ENCODE measurements at regions not wholly inside any gene's neighbourhood (a gene's known extent, or its start where the extent isn't known, plus 50 kb on each side); places are given as distances from the start of the nearest gene placed in this dataset.

DNA sequence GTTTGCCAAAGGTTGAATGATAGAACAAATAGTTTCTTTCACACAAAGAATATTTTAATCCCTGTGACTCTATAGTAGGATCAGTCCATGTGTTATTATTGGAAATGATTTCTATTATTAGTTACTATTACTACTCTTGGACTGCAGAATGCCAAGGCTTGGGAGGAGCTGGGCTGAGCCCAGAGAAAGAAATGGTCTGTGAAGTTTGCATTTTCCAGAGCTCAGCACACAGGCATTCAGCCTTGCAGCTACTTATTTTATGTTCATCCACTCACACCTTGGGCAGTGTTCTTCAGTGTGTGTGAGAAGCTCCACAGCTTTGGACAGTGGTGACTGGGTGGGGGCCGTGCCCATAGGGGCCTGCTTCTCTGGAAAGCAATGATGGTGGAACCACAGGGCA is 583.1 kb downstream of the CCDC171 start:
- no peak overlapping the region for H3K4me3 ChIP-seq (replicated peaks; ENCODE audit: low read depth, low read length)
- TF ChIP-seq, protein P1, sequence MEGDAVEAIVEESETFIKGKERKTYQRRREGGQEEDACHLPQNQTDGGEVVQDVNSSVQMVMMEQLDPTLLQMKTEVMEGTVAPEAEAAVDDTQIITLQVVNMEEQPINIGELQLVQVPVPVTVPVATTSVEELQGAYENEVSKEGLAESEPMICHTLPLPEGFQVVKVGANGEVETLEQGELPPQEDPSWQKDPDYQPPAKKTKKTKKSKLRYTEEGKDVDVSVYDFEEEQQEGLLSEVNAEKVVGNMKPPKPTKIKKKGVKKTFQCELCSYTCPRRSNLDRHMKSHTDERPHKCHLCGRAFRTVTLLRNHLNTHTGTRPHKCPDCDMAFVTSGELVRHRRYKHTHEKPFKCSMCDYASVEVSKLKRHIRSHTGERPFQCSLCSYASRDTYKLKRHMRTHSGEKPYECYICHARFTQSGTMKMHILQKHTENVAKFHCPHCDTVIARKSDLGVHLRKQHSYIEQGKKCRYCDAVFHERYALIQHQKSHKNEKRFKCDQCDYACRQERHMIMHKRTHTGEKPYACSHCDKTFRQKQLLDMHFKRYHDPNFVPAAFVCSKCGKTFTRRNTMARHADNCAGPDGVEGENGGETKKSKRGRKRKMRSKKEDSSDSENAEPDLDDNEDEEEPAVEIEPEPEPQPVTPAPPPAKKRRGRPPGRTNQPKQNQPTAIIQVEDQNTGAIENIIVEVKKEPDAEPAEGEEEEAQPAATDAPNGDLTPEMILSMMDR (IDR thresholded peaks at IDR 0.05; ENCODE audit: low read depth, low read length, missing control alignments): no peak
- no peak for DNase-seq (ENCODE audit: extremely low read depth, low read depth)

DNA sequence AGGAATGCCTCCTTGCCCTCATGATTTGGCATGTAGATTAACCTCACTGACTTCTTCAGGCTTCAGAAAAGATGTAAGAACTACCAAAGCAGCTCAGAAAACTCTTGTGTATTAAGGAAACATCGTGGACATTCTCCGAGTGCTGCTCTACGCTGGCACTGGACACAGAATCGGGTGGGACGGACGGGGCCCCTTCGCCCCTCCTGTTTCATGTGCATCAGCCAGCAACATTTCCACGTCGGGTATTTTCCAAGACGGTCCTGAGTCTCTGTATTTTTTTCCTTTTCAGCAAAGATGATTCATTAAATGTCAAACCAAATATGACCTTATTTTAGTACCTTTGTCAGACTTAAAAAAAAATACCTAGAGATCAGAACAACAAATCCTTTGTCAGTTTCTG is 583.6 kb downstream of the CCDC171 start:
- TF ChIP-seq, protein P1 (IDR thresholded peaks at IDR 0.05; ENCODE audit: low read depth, low read length, missing control alignments): no peak
- H3K4me3 ChIP-seq (replicated peaks; ENCODE audit: low read depth, low read length): no peak overlapping the region
- no peak for DNase-seq (ENCODE audit: extremely low read depth, low read depth)

DNA sequence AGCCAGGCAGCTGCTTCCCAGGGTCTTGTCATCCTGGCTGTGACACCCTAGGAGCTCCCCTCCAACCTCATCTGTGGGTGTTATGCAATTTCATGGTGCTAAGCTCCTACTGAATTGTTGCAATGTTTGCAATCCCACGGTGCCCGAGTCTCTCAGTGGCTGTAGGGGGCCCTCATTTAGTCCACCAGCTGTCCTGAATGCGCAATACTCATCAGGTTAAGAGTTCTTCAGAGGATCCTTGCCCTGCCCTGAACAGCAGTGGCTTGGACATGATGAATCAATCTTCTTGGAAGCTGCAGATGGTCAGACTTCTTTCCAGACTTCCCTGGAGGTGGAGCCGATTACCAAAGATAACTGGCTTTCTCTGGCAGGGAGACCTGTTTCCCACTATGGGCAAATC is 584.1 kb downstream of the CCDC171 start:
- no peak for DNase-seq (ENCODE audit: extremely low read depth, low read depth)
- TF ChIP-seq, protein P1 (IDR thresholded peaks at IDR 0.05; ENCODE audit: low read depth, low read length, missing control alignments): no peak

DNA sequence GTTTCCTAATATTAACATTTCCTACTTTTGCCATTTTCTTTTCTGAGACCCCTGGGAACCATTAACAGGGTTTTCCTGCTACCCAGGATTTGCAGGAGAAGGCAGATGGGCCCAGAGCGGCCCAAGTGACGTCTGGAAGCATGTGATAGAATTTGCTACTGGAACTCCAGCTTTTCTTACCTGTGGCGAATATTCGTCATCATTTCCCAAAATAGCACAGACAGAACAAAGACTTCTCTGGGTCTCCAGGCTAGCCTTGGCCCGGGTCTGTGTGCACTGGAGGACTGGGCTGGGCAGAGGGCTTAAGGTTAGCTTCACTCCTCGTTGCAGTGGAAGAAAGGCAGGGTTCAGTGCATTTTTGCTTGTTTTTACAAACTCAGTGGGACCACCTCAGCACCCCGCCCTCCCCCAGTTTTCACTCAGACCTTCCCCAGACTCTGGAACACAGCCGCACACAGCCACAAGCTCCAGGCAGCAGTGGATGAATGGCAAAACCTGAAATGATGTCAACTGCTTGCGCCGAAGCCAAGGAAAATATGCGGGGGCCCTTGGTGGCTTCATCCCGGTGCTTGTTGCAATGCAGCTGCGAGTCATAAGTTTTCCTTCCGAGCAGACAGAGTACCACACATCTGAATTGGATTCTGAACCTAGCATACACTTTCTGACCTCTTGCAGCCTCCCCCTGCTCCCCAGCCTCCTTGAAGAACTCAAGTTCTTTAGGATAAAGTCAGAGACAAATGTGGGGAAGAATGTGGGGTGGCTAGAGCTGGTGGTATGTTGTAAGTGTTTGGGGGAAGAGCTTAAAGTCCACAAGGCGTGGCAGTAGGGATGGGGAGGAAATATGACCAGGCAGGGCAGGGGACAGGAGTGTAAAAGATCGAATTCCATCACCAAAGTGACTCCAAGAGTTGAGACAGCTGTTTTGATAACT is 586.0 kb downstream of the CCDC171 start:
- no peak for DNase-seq (ENCODE audit: extremely low read depth, low read depth)
- TF ChIP-seq, protein P1 (IDR thresholded peaks at IDR 0.05; ENCODE audit: low read depth, low read length, missing control alignments): no peak
- no peak overlapping the region for H3K4me3 ChIP-seq (replicated peaks; ENCODE audit: low read depth, low read length)

More for the DNA sequence above, 584.1 kb downstream of the CCDC171 start:
- H3K4me3 ChIP-seq (replicated peaks; ENCODE audit: low read depth, low read length): no peak overlapping the region

DNA sequence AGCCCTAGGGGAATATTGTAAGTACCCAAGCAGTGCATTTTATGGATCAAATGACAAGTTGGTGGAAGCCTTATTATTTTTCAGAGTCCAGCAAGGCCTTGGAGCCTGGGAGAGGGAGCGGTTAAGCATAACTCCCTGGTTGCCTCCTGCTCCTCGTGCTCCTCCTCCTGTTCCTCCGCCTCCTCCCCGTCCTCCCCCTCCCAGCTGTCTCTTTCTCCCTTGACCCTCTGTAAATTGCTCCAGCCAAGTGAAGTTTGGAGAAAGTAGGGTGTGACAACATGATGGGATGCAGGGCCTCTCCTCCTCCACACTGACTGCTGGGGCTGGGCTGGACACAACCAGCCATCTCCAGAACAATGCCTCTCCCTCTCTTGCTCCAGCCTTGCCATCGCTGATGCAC is 586.9 kb downstream of the CCDC171 start:
- no peak for DNase-seq (ENCODE audit: extremely low read depth, low read depth)
- TF ChIP-seq, protein P1 (IDR thresholded peaks at IDR 0.05; ENCODE audit: low read depth, low read length, missing control alignments): no peak
- H3K4me3 ChIP-seq (replicated peaks; ENCODE audit: low read depth, low read length): no peak overlapping the region

DNA sequence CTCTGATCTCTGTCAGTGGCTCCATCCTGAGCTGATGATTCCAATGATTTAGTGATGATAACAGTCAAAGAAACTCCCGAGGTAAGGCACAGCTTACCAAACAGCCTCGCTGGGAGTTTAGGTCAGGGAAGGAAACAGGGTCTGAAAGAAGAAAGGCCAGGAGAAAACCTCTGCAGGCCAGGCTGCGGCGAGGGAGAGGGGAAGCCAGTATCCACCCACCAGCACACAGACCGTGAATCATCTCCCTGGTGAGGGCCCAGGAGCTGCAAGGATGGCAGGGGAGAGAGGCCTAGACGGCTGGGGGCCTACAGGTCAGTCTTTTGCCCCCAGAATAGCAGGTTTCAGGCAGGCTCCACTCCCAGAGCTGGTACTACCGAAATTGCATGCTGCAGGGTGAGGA is 590.5 kb downstream of the CCDC171 start:
- H3K4me3 ChIP-seq (replicated peaks; ENCODE audit: low read depth, low read length): no peak overlapping the region
- no peak for DNase-seq (ENCODE audit: extremely low read depth, low read depth)
- TF ChIP-seq, protein P1 (IDR thresholded peaks at IDR 0.05; ENCODE audit: low read depth, low read length, missing control alignments): no peak
